WTC11 (cell line): ENCODE measurements at regions not wholly inside any gene's neighbourhood (a gene's known extent, or its start where the extent isn't known, plus 50 kb on each side); places are given as distances from the start of the nearest gene placed in this dataset.

ENCODE experiments used
- TEAD1 ChIP-seq: sonication (generic); formaldehyde crosslinking; IDR thresholded peaks from 2 replicates; pipeline ENCODE4 v1.8.0; 2022; ENCODE audit warnings: mild to moderate bottlenecking, missing genetic modification reagents
- TF ChIP-seq, protein P1 (sequence below): fragments of 200-600 bp; IDR thresholded peaks from 2 replicates; pipeline ENCODE4 v1.8.0; 2022; ENCODE audit warnings: antibody characterized with exemption
- TF ChIP-seq, protein P2 (sequence below): sonication (generic); formaldehyde crosslinking; IDR thresholded peaks from 2 replicates; pipeline ENCODE4 v1.8.0; 2022; ENCODE audit warnings: mild to moderate bottlenecking, missing genetic modification reagents

DNA sequence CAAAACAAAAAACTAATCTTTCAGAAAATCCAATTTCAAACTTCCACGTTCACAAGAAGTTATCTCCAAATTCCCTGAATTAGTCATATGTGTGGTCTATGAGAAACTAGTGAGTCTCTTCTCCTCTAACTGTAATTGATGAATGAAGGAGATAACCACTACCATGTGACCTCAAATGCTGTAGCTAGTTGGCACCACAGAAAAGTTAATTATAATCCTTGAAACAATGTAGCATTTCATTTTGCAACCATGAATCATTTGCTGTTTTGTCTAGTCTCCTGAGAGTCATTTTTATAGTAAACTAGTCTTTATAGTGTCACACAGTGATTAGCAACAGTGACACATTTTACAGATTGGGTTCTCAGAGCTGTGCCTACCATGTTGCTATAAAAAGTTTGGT, 287.5 kb downstream of the LRRIQ3 start:
- TF ChIP-seq, protein P1, sequence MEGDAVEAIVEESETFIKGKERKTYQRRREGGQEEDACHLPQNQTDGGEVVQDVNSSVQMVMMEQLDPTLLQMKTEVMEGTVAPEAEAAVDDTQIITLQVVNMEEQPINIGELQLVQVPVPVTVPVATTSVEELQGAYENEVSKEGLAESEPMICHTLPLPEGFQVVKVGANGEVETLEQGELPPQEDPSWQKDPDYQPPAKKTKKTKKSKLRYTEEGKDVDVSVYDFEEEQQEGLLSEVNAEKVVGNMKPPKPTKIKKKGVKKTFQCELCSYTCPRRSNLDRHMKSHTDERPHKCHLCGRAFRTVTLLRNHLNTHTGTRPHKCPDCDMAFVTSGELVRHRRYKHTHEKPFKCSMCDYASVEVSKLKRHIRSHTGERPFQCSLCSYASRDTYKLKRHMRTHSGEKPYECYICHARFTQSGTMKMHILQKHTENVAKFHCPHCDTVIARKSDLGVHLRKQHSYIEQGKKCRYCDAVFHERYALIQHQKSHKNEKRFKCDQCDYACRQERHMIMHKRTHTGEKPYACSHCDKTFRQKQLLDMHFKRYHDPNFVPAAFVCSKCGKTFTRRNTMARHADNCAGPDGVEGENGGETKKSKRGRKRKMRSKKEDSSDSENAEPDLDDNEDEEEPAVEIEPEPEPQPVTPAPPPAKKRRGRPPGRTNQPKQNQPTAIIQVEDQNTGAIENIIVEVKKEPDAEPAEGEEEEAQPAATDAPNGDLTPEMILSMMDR = no peak
- TF ChIP-seq, protein P2, sequence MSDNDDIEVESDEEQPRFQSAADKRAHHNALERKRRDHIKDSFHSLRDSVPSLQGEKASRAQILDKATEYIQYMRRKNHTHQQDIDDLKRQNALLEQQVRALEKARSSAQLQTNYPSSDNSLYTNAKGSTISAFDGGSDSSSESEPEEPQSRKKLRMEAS (CRISPR knock-in tag) = no peak
- no peak for TF ChIP-seq TEAD1
